DOHH2 (cell line): ENCODE measurements at regions not wholly inside any gene's neighbourhood (a gene's known extent, or its start where the extent isn't known, plus 50 kb on each side); places are given as distances from the start of the nearest gene placed in this dataset.

ENCODE experiments used
- EZH2phosphoT487 ChIP-seq: fragments of 200-600 bp; sonication (generic); IDR thresholded peaks from 2 replicates; pipeline ENCODE4 v1.6.1; 2017; ENCODE audit warnings: borderline replicate concordance, mild to moderate bottlenecking, antibody characterized with exemption, low read length, moderate library complexity, mixed read lengths
- TF ChIP-seq, protein P1 (sequence below): fragments of 200-600 bp; sonication (generic); IDR thresholded peaks from one replicate; pipeline ENCODE4 v1.5.1; 2014; ENCODE audit warnings: antibody characterized with exemption, mild to moderate bottlenecking, low read depth, low read length; ENCODE audit not compliant: poor library complexity, severe bottlenecking

DNA sequence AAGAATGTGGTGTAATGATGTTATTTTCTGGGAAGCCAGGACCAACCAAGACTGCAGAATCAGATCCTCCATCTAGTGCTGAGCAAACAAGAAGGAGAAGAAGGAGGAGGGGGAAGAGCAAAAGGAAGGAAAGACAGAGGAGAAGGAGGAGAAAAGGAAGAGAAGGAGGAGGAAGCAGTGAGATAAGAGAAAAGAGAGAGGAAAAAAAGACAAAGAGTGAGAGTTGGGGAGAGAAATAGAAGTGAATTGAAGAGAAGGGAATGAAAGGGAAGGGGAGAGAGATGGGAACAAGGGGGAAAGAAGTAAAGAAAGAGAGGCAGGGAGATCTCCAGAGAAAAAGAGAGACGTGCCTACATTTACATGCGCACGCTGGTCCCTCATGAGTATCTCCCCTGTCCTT is 153.5 kb downstream of the MN1 start:
- TF ChIP-seq, protein P1, sequence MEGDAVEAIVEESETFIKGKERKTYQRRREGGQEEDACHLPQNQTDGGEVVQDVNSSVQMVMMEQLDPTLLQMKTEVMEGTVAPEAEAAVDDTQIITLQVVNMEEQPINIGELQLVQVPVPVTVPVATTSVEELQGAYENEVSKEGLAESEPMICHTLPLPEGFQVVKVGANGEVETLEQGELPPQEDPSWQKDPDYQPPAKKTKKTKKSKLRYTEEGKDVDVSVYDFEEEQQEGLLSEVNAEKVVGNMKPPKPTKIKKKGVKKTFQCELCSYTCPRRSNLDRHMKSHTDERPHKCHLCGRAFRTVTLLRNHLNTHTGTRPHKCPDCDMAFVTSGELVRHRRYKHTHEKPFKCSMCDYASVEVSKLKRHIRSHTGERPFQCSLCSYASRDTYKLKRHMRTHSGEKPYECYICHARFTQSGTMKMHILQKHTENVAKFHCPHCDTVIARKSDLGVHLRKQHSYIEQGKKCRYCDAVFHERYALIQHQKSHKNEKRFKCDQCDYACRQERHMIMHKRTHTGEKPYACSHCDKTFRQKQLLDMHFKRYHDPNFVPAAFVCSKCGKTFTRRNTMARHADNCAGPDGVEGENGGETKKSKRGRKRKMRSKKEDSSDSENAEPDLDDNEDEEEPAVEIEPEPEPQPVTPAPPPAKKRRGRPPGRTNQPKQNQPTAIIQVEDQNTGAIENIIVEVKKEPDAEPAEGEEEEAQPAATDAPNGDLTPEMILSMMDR = no peak
- TF ChIP-seq EZH2phosphoT487 = no peak
